AG09309 (cell line): ENCODE measurements at regions not wholly inside any gene's neighbourhood (a gene's known extent, or its start where the extent isn't known, plus 50 kb on each side); places are given as distances from the start of the nearest gene placed in this dataset.

Experiments
- DNase-seq: peaks from one replicate; pipeline ENCODE4 v3.0.0-alpha.2; 2010; ENCODE audit warnings: low read depth
- H3K4me3 ChIP-seq: 2 replicates; pipeline ENCODE4 v1.5.1; 2011; ENCODE audit warnings: mild to moderate bottlenecking, low read depth, low read length, moderate library complexity; ENCODE audit not compliant: control insufficient read depth
- TF ChIP-seq, protein P1 (sequence below): IDR thresholded peaks from 2 replicates; pipeline ENCODE4 v1.5.1; 2011; ENCODE audit warnings: mild to moderate bottlenecking, low read depth, low read length, inconsistent platforms; ENCODE audit not compliant: insufficient read depth, control insufficient read depth; ENCODE audit errors: missing control alignments

DNA sequence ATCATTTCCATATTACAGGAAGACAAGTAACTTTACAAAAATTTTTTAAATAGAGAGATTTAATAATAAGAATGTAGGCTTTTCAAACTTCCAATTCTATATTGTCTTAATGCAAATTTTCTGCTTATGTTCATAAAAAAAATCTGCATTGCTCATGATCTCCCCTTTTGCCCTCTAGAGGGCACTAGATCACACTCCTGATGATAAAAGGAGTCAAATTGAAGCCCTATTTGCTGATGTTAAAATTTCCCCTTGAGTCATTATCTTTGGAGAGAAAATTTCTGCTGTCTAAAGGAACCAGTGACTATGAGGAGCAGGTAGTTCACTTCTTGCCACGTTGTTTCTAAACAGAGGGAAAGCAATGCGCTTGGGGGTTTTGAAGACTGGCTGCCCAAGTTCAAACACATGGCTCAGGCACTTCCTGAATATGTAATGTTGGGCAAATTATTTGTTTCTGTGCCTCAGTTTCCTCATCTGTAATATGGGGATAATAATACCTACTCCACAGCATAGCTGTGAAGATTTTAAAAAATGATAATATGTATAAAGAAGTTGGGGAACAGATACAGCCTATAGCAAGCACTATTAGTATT, 874.2 kb downstream of the TFAP2A start:
- no peak for DNase-seq
- TF ChIP-seq, protein P1, sequence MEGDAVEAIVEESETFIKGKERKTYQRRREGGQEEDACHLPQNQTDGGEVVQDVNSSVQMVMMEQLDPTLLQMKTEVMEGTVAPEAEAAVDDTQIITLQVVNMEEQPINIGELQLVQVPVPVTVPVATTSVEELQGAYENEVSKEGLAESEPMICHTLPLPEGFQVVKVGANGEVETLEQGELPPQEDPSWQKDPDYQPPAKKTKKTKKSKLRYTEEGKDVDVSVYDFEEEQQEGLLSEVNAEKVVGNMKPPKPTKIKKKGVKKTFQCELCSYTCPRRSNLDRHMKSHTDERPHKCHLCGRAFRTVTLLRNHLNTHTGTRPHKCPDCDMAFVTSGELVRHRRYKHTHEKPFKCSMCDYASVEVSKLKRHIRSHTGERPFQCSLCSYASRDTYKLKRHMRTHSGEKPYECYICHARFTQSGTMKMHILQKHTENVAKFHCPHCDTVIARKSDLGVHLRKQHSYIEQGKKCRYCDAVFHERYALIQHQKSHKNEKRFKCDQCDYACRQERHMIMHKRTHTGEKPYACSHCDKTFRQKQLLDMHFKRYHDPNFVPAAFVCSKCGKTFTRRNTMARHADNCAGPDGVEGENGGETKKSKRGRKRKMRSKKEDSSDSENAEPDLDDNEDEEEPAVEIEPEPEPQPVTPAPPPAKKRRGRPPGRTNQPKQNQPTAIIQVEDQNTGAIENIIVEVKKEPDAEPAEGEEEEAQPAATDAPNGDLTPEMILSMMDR = peak; percentile 65
- H3K4me3 ChIP-seq = no peak overlapping the region

DNA sequence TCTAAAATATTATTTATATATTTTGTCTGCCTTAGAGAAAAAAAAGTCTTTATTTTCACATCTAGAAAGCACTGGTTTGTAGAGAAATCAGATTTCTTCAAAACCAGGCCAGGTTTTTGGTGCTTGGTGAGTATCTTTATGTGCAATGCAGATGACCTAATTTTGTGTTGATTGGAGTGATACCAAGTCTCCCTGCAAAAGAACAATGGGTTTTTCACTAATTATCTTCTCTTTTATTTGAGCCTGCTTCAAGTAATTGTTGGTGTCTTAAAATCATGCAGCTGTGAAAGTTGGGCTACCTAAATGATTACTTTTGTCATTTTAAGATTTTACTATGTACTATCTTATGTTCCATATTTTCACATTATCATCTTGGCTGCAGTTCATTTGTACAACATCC, 874.7 kb downstream of the TFAP2A start:
- H3K4me3 ChIP-seq = no peak overlapping the region
- no peak for DNase-seq
- TF ChIP-seq, protein P1 = no peak

DNA sequence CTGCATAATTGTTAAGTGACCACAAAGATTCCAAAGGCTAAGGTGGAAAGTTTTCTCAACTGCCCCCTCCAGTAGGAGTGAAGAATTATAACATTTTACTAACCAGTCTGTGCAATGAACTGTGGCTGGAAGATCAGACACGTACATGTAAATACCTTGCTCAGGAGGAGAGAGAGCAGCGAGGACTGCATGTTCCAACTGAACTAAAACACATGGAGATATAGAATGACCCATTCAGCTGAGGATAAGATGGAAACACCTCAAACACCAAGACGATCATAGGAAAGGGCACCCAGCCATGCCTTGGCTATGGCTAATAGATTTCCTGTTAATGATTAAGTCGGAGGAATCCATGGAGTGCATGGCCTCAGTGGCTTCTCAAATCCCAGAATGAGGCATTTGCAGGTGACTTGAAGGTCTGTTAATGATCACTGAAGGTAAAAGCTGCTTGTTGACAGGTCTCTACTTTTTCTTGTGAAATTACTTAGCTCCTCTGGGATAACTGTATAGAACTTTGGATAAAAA, 875.6 kb downstream of the TFAP2A start:
- no peak overlapping the region for H3K4me3 ChIP-seq
- TF ChIP-seq, protein P1 = no peak
- no peak for DNase-seq

DNA sequence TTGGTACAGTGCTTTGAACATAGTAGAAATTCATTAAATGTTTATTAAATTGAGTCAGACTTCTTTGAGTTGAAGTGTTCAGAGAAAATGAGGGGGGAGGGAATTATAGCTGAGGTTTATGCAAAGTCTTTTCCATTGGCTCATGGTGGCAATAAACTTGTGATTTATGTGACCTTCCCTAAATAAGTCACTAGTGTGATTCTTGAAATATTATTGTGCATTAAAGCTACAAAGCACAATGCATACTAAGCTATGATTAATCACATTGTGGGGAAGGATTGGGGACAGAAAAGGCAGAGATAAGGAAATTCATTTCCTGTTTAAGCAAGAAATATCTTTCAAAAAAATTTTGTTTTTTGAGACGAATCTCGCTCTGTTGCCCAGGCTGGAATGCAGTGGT, 877.5 kb downstream of the TFAP2A start:
- TF ChIP-seq, protein P1 = no peak
- H3K4me3 ChIP-seq = no peak overlapping the region
- peak; percentile 53 for DNase-seq

DNA sequence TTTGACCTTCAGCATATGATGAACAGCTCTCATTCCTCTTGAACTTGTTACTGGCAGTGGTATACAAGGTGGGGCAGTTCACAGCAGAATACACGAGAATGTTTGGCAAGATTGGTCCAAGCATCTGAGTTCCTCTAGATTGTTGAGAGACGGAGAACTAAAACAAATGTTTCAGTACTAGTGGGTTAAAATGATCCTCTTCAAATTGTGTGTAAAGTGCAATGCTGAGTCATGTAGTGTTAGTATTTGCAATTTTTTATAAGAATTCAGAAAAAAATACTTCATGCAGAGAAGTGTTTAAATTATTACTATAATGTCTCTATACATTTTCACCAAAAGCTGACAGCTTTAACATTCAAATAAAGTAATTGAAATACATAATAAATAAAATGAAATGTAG, 879.8 kb downstream of the TFAP2A start:
- TF ChIP-seq, protein P1 = no peak
- no peak overlapping the region for H3K4me3 ChIP-seq
- no peak for DNase-seq

DNA sequence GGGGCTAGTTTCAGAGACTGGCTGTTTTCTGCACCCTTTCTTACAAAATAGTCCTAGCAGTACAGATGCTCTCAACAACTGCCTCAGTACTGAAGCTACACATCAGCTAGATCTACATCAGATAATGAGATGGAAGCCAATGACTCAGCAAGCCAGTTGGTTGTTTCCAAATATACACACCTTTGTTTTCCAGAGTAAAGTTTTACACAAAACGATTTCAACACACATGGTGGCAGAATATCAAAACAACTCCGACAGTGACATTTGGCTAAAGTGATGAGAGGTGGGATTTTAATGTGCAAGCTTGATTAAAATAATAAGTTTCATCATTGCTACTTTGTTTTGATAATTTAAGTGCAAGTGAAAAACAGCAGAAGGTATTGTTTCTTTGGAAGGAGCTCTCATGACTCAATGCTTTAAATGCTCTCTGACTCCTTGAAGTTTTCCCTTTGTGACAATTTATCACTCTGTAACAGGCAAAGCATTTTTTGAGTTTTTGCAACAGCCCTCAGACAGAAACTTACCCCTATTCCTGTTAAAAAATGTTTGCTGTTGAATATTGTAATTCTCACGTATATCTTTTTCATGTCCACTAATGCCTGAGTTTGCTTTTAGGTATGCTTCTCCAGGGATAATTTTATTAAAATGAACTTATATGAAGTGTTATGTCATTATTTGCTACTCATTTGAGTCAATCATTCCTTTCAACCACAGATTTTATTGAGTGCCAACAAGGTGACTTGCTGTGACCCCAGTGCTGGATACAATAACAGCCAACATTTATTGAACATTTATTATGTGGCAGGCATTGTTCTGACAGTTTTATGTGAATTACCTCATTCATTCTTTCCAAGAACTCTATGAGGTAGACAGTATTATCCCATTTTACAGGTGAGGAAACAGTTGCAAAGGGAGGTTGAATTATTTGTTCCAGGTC, 882.0 kb downstream of the TFAP2A start:
- H3K4me3 ChIP-seq = no peak overlapping the region
- DNase-seq = no peak
- TF ChIP-seq, protein P1 = no peak
